ENCODE measurements at regions not wholly inside any gene's neighbourhood (a gene's known extent, or its start where the extent isn't known, plus 50 kb on each side); places are given as distances from the start of the nearest gene placed in this dataset.

DNA sequence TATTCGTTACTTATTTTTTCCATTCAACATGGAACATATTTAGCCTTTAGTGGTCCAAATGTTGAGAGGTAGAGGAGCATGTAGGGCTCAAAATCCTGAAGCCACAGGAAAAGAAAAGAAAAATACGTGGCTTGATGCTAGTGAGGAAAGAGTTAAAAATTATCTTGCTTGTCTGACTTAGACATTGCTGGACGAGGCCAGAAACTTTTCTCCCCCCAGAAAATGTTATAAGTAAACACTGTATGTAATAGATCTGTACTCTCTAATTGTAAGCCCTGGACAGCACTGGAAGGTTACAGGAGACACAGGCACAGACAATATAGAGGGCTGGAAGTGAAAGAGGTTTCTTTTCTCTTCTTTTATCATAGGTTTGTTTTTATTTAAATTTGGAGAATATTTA is 165.6 kb downstream of the ZFP64 start:
- Histone ChIP-seq H3K27me3 (no peaks in the 10 kb centered on the region), H3K4me1 (no peaks in the 10 kb centered on the region), H3K27ac (no peak overlapping the region), H3K36me3 (no peaks in the 10 kb centered on the region), H3K9me3 (no peaks in the 10 kb centered on the region), H3K4me3 (no peak overlapping the region)
- no peak for TF ChIP-seq EP300 (IDR thresholded peaks at IDR 0.05; ENCODE audit: low read depth)
- TF ChIP-seq, protein P1, sequence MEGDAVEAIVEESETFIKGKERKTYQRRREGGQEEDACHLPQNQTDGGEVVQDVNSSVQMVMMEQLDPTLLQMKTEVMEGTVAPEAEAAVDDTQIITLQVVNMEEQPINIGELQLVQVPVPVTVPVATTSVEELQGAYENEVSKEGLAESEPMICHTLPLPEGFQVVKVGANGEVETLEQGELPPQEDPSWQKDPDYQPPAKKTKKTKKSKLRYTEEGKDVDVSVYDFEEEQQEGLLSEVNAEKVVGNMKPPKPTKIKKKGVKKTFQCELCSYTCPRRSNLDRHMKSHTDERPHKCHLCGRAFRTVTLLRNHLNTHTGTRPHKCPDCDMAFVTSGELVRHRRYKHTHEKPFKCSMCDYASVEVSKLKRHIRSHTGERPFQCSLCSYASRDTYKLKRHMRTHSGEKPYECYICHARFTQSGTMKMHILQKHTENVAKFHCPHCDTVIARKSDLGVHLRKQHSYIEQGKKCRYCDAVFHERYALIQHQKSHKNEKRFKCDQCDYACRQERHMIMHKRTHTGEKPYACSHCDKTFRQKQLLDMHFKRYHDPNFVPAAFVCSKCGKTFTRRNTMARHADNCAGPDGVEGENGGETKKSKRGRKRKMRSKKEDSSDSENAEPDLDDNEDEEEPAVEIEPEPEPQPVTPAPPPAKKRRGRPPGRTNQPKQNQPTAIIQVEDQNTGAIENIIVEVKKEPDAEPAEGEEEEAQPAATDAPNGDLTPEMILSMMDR (IDR thresholded peaks at IDR 0.05): no peak
- no peak for TF ChIP-seq POLR2A (IDR thresholded peaks at IDR 0.05)
- TF ChIP-seq POLR2AphosphoS5 (IDR thresholded peaks at IDR 0.05): no peak
- in situ Hi-C loops (cut with MboI; ENCODE audit: low pct_ligation_motif_present in 1 of 4, low pct_unique_long_range_greater_than_20kb in 1 of 4, low sequenced_read_pairs in 3 of 4) (no loop called here), intact Hi-C loops (cut with DNase I; ENCODE audit: low total_unique reads) (no loop called here)
- WGBS, 2 donors (ENCODE audit: low coverage in 1 of 2): 48 to 58% methylated on average over 3 of the region's 3 CpGs
- DNase-seq: no peak

DNA sequence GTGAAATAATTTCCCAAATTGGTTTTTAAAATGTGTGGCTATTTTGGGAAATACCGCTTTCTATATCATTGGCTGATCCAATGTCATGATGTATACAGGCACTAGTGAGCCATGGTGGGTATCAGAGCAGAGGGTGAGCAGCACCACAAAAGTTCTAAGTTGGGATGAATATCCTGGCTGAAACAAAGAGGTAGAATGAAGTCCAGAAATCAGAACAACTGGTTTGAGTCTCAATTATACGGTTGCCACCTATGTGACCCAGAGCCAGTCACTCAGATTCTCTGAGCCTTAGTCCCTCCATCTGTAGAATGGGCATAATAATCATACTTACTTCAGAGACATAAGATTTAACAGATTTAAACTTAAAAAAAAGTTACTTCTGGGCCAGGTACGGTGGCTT is 172.3 kb downstream of the ZFP64 start:
- intact Hi-C loops (cut with DNase I; ENCODE audit: low total_unique reads) (no loop called here), in situ Hi-C loops (cut with MboI; ENCODE audit: low pct_ligation_motif_present in 1 of 4, low pct_unique_long_range_greater_than_20kb in 1 of 4, low sequenced_read_pairs in 3 of 4) (no loop called here)
- 95 to 100% methylated on average over 2 to 3 of the region's 3 CpGs for WGBS, 2 donors (ENCODE audit: low coverage in 1 of 2)
- Histone ChIP-seq H3K36me3 (no peaks in the 10 kb centered on the region), H3K4me1 (no peaks in the 10 kb centered on the region), H3K27me3 (no peaks in the 10 kb centered on the region), H3K9me3 (no peaks in the 10 kb centered on the region), H3K27ac (no peak overlapping the region), H3K4me3 (no peak overlapping the region)
- no peak for DNase-seq
- no peak for TF ChIP-seq POLR2A (IDR thresholded peaks at IDR 0.05)
- no peak for TF ChIP-seq EP300 (IDR thresholded peaks at IDR 0.05; ENCODE audit: low read depth)
- TF ChIP-seq, protein P1 (IDR thresholded peaks at IDR 0.05): no peak
- no peak for TF ChIP-seq POLR2AphosphoS5 (IDR thresholded peaks at IDR 0.05)

DNA sequence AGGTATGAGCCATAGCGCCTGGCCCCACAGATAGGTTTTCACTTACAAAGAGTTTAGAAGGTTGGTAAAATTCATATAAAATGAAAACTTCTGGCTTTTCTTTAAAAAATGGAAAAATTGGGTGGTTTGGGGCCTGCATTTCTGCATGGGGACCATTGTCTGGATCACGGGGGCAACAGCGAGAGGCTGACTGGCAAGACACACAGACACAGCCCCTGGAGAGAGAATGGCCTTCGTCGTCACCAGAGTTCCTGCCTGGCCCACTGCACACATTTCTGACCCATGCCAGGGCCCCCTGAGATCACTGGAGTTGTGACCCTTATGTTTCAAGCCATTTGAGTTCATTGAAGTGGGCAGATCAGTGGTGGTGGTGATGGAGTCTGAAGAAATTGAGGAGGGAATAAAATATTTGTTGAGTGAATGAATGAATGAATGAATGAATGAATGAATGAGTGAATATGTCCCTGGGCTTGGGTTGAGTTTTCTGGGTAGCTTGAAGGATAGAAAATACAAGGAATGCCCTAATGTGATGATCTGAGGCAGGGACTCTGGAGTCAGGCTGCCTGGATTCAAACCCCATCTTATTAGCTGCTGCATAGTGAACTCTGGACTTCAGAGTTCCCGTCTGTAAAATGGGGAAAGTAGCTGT is 173.8 kb downstream of the ZFP64 start:
- no peak for DNase-seq
- Histone ChIP-seq H3K36me3 (no peaks in the 10 kb centered on the region), H3K4me1 (no peaks in the 10 kb centered on the region), H3K27me3 (no peaks in the 10 kb centered on the region), H3K9me3 (no peaks in the 10 kb centered on the region), H3K4me3 (no peak overlapping the region), H3K27ac (no peak overlapping the region)
- intact Hi-C loops (cut with DNase I; ENCODE audit: low total_unique reads): no loop called here
- in situ Hi-C loops (cut with MboI; ENCODE audit: low pct_ligation_motif_present in 1 of 4, low pct_unique_long_range_greater_than_20kb in 1 of 4, low sequenced_read_pairs in 3 of 4): no loop called here
- no peak for TF ChIP-seq EP300 (IDR thresholded peaks at IDR 0.05; ENCODE audit: low read depth)
- no peak for TF ChIP-seq POLR2A (IDR thresholded peaks at IDR 0.05)
- TF ChIP-seq, protein P1 (IDR thresholded peaks at IDR 0.05): no peak
- WGBS, 2 donors (ENCODE audit: low coverage in 1 of 2): 92 to 93% methylated on average over 2 to 6 of the region's 6 CpGs

DNA sequence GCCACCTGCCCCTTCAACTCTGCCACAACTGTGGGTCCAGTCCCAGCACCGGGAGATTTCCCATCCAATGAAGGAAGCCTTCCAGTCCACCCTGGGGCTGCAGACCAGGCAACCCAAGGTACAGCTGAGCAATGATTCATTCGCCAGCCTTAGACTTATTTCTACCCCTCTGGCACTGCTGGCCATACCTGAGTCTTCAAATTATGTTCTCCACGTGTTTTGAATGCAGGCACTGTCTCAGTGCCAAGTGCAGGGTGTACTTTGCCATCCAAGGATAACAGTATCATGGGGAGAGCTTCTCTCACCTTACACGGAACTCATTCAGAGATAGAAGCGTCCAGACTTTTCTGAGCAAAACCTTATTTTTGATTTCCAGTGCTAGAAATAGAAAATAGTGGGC is 175.6 kb downstream of the ZFP64 start:
- H3K27ac ChIP-seq: no peak overlapping the region
- no peaks in the 10 kb centered on the region for H3K36me3 ChIP-seq
- no peaks in the 10 kb centered on the region for H3K4me1 ChIP-seq
- TF ChIP-seq EP300 (IDR thresholded peaks at IDR 0.05; ENCODE audit: low read depth) (no peak), POLR2A (IDR thresholded peaks at IDR 0.05) (no peak), POLR2AphosphoS5 (IDR thresholded peaks at IDR 0.05) (no peak)
- TF ChIP-seq, protein P1 (IDR thresholded peaks at IDR 0.05): no peak
- WGBS, 2 donors (ENCODE audit: low coverage in 1 of 2): 80 to 86% methylated on average over 5 of the region's 5 CpGs
- no peaks in the 10 kb centered on the region for H3K27me3 ChIP-seq
- DNase-seq: no peak
- in situ Hi-C loops (cut with MboI; ENCODE audit: low pct_ligation_motif_present in 1 of 4, low pct_unique_long_range_greater_than_20kb in 1 of 4, low sequenced_read_pairs in 3 of 4) (no loop called here), intact Hi-C loops (cut with DNase I; ENCODE audit: low total_unique reads) (no loop called here)
- H3K9me3 ChIP-seq: no peaks in the 10 kb centered on the region
- H3K4me3 ChIP-seq: no peak overlapping the region

Data from transverse colon (tissue), 4 donors.